GM18502 (cell line): ENCODE measurements at regions not wholly inside any gene's neighbourhood (a gene's known extent, or its start where the extent isn't known, plus 50 kb on each side); places are given as distances from the start of the nearest gene placed in this dataset.
A peak's percentile ranks its signal among the peaks of the same experiment; 100 is the strongest.

Experiments
- ATAC-seq: cut with Tn5 transposase; IDR thresholded peaks from one replicate; pipeline ENCODE4 v1.9.1; 2021; ENCODE audit warnings: mild to moderate bottlenecking; ENCODE audit not compliant: unreplicated experiment, poor library complexity

- no peak for ATAC-seq
These were observed 414.8 kb upstream of the MGAT4C start for GRCh38 chr12:86670986-86671385.

- ATAC-seq, result no peak
These were observed 412.8 kb upstream of the MGAT4C start for GRCh38 chr12:86669010-86669409.

- no peak for ATAC-seq
These were observed 410.1 kb upstream of the MGAT4C start for GRCh38 chr12:86666316-86666715.

DNA sequence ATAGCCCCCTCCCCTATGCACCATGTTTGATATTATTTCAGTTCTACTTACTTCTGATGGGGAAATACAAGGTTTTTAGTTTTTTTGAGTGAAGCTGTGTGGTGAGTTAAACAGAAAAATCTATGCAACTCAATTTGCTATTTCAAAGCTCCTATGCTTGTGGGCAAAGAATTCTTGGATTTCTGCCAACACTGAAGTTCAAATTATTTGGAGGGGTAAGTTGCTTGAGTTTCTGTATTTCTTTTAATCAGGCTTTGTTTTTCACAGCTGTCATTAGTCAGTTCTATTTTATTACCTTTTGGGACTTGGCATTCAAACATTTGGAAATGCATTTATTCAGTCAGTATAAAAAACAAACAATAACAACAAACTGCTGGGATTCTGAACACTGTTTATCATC lies 407.5 kb upstream of the MGAT4C start:
- no peak for ATAC-seq

DNA sequence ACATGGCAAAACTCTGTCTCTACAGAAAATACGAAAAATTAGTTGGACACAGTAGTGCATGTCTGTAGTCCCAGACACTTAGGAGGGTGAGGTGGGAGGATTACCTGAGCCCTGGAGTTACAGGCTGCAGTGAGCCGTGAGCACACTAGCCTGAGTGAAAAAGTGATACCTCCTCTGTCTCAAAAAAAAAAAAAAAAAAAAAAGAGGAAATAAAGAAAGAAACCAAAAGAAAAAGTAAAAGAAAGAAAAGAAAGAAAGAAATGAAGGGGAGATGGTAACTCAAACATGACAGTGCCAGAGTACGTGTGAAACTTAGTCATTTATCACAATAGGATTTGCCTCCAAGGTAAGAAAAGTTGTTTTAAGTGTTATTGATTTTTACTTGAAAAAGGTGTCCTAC lies 407.0 kb upstream of the MGAT4C start:
- ATAC-seq, result peak; percentile 48

DNA sequence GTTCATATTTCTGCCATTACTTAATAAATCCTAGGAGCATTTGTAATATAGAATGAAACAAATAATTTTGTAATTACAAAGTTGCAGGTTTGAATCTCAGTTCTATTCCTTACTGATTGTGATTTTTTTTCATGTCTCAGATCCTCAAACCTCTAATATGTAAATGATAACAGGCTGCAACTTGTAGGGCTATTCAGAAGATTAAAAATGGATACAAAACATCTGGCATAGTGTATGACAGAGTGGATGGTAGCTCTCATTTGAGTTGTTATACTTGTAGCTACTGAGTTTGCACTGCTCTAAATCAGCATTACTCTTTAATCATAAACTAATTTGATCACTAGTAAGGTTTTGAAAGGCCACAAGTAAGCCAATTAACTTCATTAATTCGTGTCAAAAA lies 406.3 kb upstream of the MGAT4C start:
- no peak for ATAC-seq

DNA sequence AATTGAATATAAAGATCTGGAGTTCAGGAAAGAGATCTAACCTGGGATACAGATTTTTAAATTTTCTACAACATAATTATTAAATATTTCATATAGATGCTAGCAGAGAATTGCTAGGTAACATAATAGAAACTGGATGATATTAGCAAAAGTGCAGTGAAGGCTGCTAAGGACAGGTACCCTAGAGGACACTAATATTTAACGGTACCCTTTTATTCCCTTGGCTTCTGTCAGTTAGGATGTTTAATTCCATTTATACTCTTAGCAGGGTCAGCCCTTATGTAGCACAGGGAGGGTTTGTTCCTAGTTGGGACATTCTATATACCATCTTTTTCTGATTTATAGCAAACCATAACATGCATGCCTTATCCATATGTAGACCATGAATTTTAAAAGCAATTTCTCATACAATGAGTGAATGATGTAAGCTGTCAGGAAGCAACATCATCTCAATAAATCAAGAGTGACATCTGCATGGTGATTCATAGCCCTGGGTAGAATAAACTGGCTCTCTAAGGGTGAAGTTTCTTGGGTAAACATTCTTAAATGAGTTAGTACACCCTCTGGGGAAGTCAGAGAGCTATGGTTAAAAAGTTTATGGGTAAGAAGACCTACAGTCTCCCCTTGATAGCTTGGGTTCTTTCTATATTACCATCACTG lies 404.4 kb upstream of the MGAT4C start:
- ATAC-seq, result no peak

GRCh38 chr12:86659985-86660384 lies 403.8 kb upstream of the MGAT4C start:
- no peak for ATAC-seq

- ATAC-seq, result no peak
These were observed 402.1 kb upstream of the MGAT4C start for GRCh38 chr12:86658303-86658702.

GRCh38 chr12:86647800-86648199 lies 391.6 kb upstream of the MGAT4C start:
- ATAC-seq, result no peak

GRCh38 chr12:86634456-86635410 lies 378.5 kb upstream of the MGAT4C start:
- ATAC-seq, result no peak

DNA sequence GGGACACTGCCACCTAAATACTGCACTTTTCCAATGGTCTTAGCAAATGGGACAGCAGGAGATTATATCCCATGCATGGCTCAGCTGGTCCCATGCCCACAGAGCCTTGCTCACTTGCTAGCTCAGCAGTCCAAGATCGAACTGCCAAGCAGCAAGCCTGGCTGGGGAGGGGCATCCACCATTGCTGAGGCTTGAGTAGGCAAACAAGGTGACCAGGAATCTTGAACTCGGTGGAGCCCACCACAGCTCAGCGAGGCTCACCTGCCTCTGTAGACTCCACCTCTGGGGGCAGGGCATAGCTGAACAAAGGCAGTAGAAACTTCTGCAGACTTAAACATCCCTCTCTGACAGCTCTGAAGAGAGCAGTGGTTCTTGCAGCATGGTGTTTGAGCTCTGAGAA lies 370.8 kb upstream of the MGAT4C start:
- no peak for ATAC-seq

DNA sequence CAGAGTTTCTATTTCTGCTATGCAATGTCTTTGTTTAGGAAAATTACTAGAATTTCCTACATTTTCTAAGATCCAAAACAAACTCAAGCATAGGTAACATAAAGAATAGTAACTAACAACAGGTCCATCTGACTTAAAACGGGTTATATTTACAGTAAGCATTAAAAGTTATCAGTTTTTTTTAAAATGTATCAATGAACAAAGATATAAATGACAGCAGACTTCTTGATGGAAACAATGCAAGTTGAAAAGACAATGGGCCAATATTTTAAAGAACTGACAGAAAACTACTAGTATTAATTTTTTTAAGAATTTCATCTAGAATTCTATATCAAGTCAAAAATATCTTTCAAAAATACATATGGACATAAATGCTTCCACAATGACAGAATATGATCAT lies 367.1 kb upstream of the MGAT4C start:
- no peak for ATAC-seq

DNA sequence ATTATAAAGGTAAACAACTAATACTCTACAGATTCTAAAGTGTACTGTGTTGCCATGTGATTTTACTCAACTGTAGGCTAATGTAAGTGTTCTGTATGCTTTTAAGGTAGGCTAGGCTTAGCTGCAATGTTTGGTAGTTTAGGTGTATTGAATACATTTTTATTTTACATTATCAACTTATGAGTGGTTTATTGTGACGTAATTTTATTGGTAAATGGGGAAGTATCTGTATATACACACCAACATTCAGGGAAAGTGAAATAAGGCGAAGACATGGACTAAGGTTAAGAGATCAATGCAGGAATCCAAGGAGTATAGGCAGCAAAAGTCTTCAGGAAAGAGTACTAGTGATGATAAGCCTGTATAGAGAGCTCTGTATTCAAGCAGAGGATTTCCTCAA lies 365.8 kb upstream of the MGAT4C start:
- ATAC-seq, result no peak

DNA sequence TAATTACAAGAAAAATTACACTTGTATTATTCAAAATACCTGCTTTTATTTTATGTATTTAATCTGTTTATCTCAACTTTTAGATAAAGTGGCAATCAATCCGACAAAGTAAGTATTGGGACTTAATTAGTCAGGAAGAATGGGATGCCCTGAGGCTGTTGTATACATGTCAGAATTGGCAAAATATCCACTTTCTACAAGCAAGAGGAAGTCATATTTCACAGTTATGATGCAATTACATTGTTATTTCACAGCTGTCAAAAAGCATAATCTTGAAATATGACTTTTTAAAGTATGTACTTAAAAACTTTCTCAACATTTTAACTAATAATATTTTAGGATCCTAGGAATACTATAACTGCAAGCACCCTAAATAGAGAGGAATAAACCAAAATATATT lies 357.1 kb upstream of the MGAT4C start:
- ATAC-seq, result no peak

DNA sequence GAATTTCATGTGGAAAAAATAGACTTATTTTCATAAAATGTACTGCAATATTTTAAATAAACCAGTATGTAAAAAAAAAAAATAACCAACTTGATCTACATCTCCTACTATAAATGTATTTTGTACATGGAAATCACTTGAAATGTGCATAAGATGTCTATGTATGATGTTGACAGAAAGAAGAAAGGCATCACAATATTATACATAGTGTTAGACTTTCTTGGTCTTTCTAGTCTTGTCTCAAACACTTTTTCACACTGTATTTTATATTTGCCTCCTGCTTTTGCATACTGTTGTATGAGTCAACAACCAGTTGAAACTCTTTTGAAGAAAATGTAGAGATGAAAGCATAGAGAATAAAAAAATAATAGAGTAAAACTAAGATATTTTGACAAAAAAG lies 352.4 kb upstream of the MGAT4C start:
- ATAC-seq, result no peak

GRCh38 chr12:86601550-86602308 lies 345.5 kb upstream of the MGAT4C start:
- ATAC-seq, result no peak

DNA sequence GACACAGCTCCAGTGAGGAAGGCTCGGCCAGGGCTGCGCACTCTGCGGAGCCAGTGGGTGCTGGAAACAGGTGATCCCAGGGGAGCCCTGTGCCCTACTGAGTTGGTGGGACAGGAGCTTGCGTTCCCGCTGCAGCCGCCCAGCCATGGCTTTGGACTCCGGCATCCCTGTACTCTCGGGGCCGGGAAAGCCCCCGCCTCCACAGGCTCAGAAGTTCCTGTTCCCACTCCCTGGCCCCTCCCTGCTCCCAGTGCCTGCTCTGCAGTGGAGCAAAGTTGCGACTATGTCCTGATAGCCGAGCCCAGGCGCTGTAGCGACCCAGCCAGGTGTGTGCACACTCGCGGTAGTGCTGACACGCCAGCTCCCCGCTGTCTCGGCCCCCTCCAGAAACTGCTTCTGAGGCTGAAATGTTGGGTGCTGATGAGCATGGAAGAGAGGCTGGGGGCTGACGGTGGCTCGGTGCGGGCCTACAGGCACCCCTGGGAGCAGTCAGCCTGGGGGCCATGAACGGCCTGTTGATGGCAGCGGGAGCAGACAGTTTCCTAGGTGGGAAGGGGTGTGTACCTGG lies 344.6 kb upstream of the MGAT4C start:
- no peak for ATAC-seq

DNA sequence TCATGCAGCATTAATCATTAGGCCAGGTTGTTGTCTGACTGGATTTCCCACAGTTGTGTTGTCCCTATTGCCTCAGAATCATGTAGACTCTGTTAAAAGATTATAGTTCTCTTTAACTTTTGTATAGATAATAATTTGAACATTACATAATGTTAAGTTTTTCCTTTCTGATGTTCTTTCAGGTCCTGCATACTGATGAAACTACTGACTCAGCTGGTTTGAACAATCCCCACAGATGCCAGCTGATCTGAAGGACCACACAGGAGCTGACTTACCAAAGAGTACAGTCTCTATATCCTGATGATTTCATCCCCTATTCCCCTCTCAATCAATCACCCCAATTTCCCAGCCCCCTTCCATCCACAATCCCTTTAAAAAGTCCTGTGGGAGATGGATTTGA lies 341.2 kb upstream of the MGAT4C start:
- no peak for ATAC-seq

GRCh38 chr12:86590296-86590695 lies 334.1 kb upstream of the MGAT4C start:
- no peak for ATAC-seq

- ATAC-seq, result no peak
These were observed 318.0 kb upstream of the MGAT4C start for GRCh38 chr12:86574143-86574542.
